Suppressor macrophage treated with lipopolysaccharide for 4 hours (primary cell): ENCODE measurements at regions not wholly inside any gene's neighbourhood (a gene's known extent, or its start where the extent isn't known, plus 50 kb on each side); places are given as distances from the start of the nearest gene placed in this dataset.
A peak's percentile ranks its signal among the peaks of the same experiment; 100 is the strongest.

Experiments
- DNase-seq: peaks from one replicate; pipeline ENCODE4 v3.0.0-alpha.2; 2020

DNA sequence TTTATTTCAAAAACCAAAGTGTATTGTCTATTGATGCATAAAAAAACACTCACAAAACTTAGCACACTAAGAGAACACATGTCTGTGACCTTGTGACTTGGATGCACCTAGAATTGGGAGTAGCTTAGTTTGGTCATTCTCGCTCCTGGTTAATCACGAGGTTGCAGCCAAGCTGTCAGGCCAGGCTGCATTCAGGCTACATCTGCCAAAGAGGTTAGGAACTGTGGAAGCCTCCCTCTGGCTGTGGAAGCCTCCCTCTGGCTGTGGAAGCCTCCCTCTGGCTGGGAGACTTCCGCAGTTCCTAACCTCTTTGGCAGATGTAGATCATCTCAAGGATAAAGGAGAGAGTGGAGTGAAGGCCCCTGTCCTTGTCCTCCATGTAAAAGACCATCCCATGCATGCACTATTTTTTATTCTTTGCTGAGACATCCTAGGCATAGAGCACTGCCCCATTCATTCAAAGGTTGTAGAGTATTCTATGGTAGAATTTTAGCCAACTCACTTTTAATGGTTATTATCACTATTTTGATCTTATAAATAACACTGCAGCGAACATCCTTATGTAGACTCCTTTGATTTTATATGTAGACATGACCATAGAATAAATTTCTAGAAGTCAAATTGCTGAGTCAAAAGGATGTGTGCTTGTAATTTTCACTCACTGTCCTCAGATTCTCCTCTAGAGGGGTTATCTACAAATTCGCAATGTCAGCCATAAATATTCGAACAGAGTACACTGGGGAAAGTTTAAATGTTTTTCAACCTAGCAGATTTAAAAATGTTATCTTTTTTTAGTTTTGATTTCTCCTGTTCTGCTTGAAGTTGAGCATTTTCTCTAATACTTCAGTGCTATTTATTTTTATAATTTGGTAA, 63.0 kb upstream of the IGLL5 start:
- no peak for DNase-seq

DNA sequence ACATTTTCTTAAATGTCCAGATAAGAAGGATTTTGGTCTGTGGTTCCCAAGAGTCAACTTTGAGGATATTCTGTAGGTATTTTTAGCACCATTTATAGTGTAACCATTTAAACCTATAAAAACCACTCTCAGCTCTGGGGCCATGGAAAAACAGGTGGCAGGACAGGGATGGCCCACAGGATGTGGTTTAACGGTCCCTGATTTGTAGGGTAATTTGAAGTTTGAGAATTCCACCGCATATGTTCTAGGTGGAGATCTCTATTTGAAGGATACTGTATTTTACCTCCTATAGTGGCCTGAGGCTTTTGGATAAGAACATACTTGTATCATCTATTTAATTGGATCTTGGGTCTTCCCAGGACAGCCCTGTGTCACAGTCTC, 62.4 kb upstream of the IGLL5 start:
- DNase-seq: no peak

- no peak for DNase-seq
Observed at GRCh38 chr22:22827187-22827939, 60.3 kb upstream of the IGLL5 start.

GRCh38 chr22:22830193-22830592, 57.4 kb upstream of the IGLL5 start:
- no peak for DNase-seq

- no peak for DNase-seq
Observed at GRCh38 chr22:22830957-22831688, 56.5 kb upstream of the IGLL5 start.

DNA sequence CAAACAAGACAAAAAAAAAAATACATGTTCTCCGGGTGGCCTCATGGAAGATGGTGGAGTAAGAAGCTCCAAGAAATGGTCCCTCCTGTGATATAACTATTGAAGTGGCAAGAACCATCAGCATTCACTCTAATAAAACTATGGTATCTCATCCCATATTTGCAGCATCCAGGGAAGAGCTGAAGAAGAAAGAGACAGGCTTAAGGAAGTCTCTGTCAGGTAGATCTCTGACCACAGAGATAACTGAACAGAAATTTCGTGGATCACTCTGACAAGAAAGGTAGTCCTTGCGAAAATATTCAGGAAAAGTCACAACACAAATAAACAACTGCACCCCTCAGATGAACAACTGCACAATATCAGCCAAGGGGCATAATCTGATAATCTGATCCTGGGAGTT, 54.6 kb upstream of the IGLL5 start:
- DNase-seq: no peak

- no peak for DNase-seq
Observed at GRCh38 chr22:22833488-22833887, 54.1 kb upstream of the IGLL5 start.

GRCh38 chr22:22834204-22834603, 53.4 kb upstream of the IGLL5 start:
- DNase-seq: no peak

DNA sequence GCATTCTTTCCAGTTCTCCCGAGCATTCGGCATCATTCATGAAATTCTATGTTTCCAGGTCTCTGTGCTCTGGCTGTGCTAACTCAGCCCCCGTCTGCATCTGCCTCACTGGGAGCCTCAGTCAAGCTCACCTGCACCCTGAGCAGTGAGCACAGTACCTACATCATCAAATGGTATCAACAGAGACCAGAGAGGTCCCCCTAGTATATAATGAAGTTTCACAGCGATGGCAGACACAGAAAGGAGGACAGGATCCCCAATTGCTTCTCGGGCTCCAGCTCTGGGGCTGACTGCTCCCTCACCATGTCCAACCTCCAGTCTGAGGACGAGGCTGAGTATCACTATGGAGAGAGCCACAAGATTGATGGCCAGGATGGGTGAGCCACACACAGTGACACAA, 52.8 kb upstream of the IGLL5 start:
- DNase-seq: no peak

GRCh38 chr22:22835242-22835641, 52.4 kb upstream of the IGLL5 start:
- no peak for DNase-seq

GRCh38 chr22:22835771-22836291, 51.8 kb upstream of the IGLL5 start:
- peak; percentile 37 for DNase-seq

- DNase-seq: peak; percentile 84
Observed at GRCh38 chr22:22836635-22837034, 51.0 kb upstream of the IGLL5 start.
